ENCODE measurements at regions not wholly inside any gene's neighbourhood (a gene's known extent, or its start where the extent isn't known, plus 50 kb on each side); places are given as distances from the start of the nearest gene placed in this dataset.

DNA sequence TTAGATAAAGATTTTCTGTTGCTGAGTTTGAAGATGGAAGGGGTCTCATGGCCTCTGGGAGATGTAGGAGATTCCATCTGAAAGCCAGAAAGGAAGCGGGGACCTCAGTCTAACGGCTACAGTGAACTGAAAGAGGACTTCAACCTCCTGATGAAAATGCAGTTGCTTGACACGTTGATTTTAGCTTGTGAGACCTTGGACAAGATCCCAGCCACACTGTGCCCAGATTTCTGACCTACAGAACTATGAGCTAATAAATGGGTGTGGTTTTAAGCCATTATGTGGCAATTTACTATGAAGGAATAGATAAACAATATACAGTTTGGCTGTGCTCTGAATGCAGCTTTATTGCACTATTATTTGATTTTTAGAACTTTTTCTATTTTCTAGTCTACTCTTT lies 342.3 kb upstream of the SEMA3D start:
- Histone ChIP-seq H3K18ac (ENCODE audit: extremely low read depth, low read length) (no peak overlapping the region), H3K79me2 (ENCODE audit: control insufficient read depth in 1 of 2, insufficient read depth in 2 of 2, low read length in 2 of 2) (no peaks in the 10 kb centered on the region), H3K56ac (replicated peaks; ENCODE audit: insufficient read length, low read depth, low read length) (no peak overlapping the region), H3K4me3 (ENCODE audit: extremely low read depth in 1 of 4, insufficient read depth in 2 of 4, low read depth in 3 of 4, low read length in 4 of 4) (no peak overlapping the region), H3K14ac (ENCODE audit: insufficient read length) (no peak overlapping the region), H3K9ac (replicated peaks in 1 of 4; ENCODE audit: extremely low read depth in 1 of 4, low read depth in 3 of 4, low read length in 3 of 4) (no peak overlapping the region), H3K4me2 (ENCODE audit: insufficient read depth in 1 of 2, low read depth in 2 of 2, low read length in 2 of 2) (no peak overlapping the region), H4K8ac (ENCODE audit: extremely low read depth, insufficient read depth, low read length) (no peak overlapping the region), H3K23ac (ENCODE audit: insufficient read length) (no peak overlapping the region), H3K4me1 (replicated peaks in 1 of 4; ENCODE audit: control insufficient read depth in 3 of 4, insufficient read depth in 4 of 4, low read length in 3 of 4) (no peaks in the 10 kb centered on the region), H2AFZ (ENCODE audit: low read length) (no peak overlapping the region), H4K91ac (replicated peaks; ENCODE audit: insufficient read length, low read length) (no peak overlapping the region), H2BK15ac (ENCODE audit: low read length) (no peak overlapping the region), H3K4ac (replicated peaks; ENCODE audit: insufficient read length, low read depth, low read length) (no peak overlapping the region), H2BK5ac (ENCODE audit: low read depth, low read length) (no peak overlapping the region), H2AK5ac (ENCODE audit: low read depth, low read length) (no peak overlapping the region), H2BK12ac (ENCODE audit: low read depth, low read length) (no peak overlapping the region), H3K9me3 (ENCODE audit: insufficient read depth in 2 of 2, low read depth in 1 of 2, low read length in 1 of 2) (no peaks in the 10 kb centered on the region), H3K23me2 (ENCODE audit: low read depth, low read length) (no peaks in the 10 kb centered on the region), H3K36me3 (ENCODE audit: control insufficient read depth in 2 of 4, insufficient read depth in 4 of 4, low read length in 3 of 4) (no peaks in the 10 kb centered on the region), H2BK20ac (ENCODE audit: low read length) (no peak overlapping the region), H3K27me3 (replicated peaks in 1 of 4; ENCODE audit: control insufficient read depth in 3 of 4, extremely low read depth in 1 of 4, insufficient read depth in 3 of 4, low read length in 3 of 4) (no peaks in the 10 kb centered on the region), H4K5ac (ENCODE audit: insufficient read length, low read depth, low read length) (no peak overlapping the region), H3K79me1 (ENCODE audit: low read depth, low read length) (no peaks in the 10 kb centered on the region), H4K20me1 (replicated peaks in 1 of 2; ENCODE audit: control insufficient read depth in 1 of 2, insufficient read depth in 2 of 2, low read length in 2 of 2) (no peaks in the 10 kb centered on the region), H3K27ac (ENCODE audit: low read depth, low read length) (no peak overlapping the region), H2BK120ac (replicated peaks; ENCODE audit: low read depth, low read length) (no peak overlapping the region)
- TF ChIP-seq RXRA (IDR thresholded peaks at IDR 0.05; ENCODE audit: insufficient read depth, low read depth, low read length) (no peak), CTBP2 (IDR thresholded peaks at IDR 0.05; ENCODE audit: borderline replicate concordance, insufficient read depth, insufficient read length, low read length) (no peak), TCF12 (IDR thresholded peaks at IDR 0.05; ENCODE audit: low read depth, low read length) (no peak), FOSL1 (IDR thresholded peaks at IDR 0.05; ENCODE audit: insufficient read depth, low read depth, low read length) (no peak), GABPA (IDR thresholded peaks at IDR 0.05; ENCODE audit: borderline replicate concordance, insufficient read depth, low read length) (no peak), TAF1 (IDR thresholded peaks at IDR 0.05; ENCODE audit: low read depth, low read length) (no peak), ZNF274 (IDR thresholded peaks at IDR 0.05; ENCODE audit: borderline replicate concordance, extremely low read depth, low read length) (no peak), CBX8 (IDR thresholded peaks at IDR 0.05; ENCODE audit: borderline replicate concordance, low read depth, low read length) (no peak), NRF1 (IDR thresholded peaks at IDR 0.05; ENCODE audit: low read depth, low read length) (no peak)
- TF ChIP-seq, protein P1, sequence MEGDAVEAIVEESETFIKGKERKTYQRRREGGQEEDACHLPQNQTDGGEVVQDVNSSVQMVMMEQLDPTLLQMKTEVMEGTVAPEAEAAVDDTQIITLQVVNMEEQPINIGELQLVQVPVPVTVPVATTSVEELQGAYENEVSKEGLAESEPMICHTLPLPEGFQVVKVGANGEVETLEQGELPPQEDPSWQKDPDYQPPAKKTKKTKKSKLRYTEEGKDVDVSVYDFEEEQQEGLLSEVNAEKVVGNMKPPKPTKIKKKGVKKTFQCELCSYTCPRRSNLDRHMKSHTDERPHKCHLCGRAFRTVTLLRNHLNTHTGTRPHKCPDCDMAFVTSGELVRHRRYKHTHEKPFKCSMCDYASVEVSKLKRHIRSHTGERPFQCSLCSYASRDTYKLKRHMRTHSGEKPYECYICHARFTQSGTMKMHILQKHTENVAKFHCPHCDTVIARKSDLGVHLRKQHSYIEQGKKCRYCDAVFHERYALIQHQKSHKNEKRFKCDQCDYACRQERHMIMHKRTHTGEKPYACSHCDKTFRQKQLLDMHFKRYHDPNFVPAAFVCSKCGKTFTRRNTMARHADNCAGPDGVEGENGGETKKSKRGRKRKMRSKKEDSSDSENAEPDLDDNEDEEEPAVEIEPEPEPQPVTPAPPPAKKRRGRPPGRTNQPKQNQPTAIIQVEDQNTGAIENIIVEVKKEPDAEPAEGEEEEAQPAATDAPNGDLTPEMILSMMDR (IDR thresholded peaks at IDR 0.05; ENCODE audit: control extremely low read depth in 1 of 3, insufficient read depth in 1 of 3, low read depth in 1 of 3, low read length in 3 of 3), result no peak
- TF ChIP-seq, protein P2, sequence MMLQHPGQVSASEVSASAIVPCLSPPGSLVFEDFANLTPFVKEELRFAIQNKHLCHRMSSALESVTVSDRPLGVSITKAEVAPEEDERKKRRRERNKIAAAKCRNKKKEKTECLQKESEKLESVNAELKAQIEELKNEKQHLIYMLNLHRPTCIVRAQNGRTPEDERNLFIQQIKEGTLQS (IDR thresholded peaks at IDR 0.05; ENCODE audit: insufficient read depth, low read depth, low read length), result no peak
- POLR2A ChIA-PET (ENCODE audit: partially characterized antibody), result no interaction called here
- CTCF ChIA-PET (ENCODE audit: partially characterized antibody), result no interaction called here
- no peak for FAIRE-seq
- DNase-seq (ENCODE audit: low read depth in 1 of 2, low spot score in 2 of 2), result no peak
- WGBS, 2 experiments (ENCODE audit: extremely low coverage in 1 of 2, insufficient coverage in 1 of 2, insufficient read length in 1 of 2, insufficient replicate concordance in 2 of 2, low coverage in 1 of 2, low lambda C conversion rate in 2 of 2, missing lambda C conversion rate in 1 of 2), result 89% methylated on average over 3 of the region's 3 CpGs; no CpG with 5 or more reads in 1 of the 2 experiments

All from H1 (cell line).